Panc1 (cell line): ENCODE measurements at regions not wholly inside any gene's neighbourhood (a gene's known extent, or its start where the extent isn't known, plus 50 kb on each side); places are given as distances from the start of the nearest gene placed in this dataset.
"Not testable (repeated sequence)": the region's sequence is repeated elsewhere in the genome, so short reads cannot be mapped to it uniquely, and the experiment has no call there.

ENCODE experiments used
- CTCF ChIP-seq: fragments of 450-650 bp; IDR thresholded peaks from 2 replicates; pipeline ENCODE4 v1.5.1; 2017; ENCODE audit warnings: mild to moderate bottlenecking
- SIN3A ChIP-seq: IDR thresholded peaks from 2 replicates; pipeline ENCODE4 v1.6.1; 2012; ENCODE audit warnings: low read depth, mild to moderate bottlenecking, low read length, moderate library complexity, borderline replicate concordance; ENCODE audit not compliant: insufficient read depth
- TCF7L2 ChIP-seq: IDR thresholded peaks from 2 replicates; pipeline ENCODE4 v1.6.1; 2011; ENCODE audit warnings: mild to moderate bottlenecking, low read depth, low read length, inconsistent platforms

GRCh38 chr22:10730706-10731105 is 4797.3 kb upstream of the OR11H1 start:
- not testable (repeated sequence) for TF ChIP-seq SIN3A, CTCF, TCF7L2
